H9 (cell line): ENCODE measurements at regions not wholly inside any gene's neighbourhood (a gene's known extent, or its start where the extent isn't known, plus 50 kb on each side); places are given as distances from the start of the nearest gene placed in this dataset.

Source experiments
- DNase-seq: peaks from one replicate; pipeline ENCODE4 v3.0.0-alpha.2; 2017
- H2AFZ ChIP-seq: one replicate; pipeline ENCODE4 v1.6.1; 2013; ENCODE audit warnings: mild to moderate bottlenecking, low read length, control low read depth, moderate library complexity
- H2AK5ac ChIP-seq: 2 replicates; pipeline ENCODE4 v1.6.1; 2013; ENCODE audit warnings: low read length, control low read depth, mixed read lengths; ENCODE audit not compliant: insufficient read length
- H2BK120ac ChIP-seq: one replicate; pipeline ENCODE4 v1.6.1; 2013; ENCODE audit warnings: low read depth, mild to moderate bottlenecking, low read length, control low read depth, inconsistent platforms; ENCODE audit not compliant: poor library complexity, severe bottlenecking
- H2BK12ac ChIP-seq: 2 replicates; pipeline ENCODE4 v1.6.1; 2013; ENCODE audit warnings: low read length, control low read depth, mixed read lengths, low read depth; ENCODE audit not compliant: insufficient read length
- H2BK15ac ChIP-seq: 2 replicates; pipeline ENCODE4 v1.6.1; 2013; ENCODE audit warnings: low read depth, low read length, control low read depth
- H2BK20ac ChIP-seq: one replicate; pipeline ENCODE4 v1.6.1; 2013; ENCODE audit warnings: low read depth, mild to moderate bottlenecking, low read length, control low read depth, inconsistent platforms; ENCODE audit not compliant: poor library complexity, severe bottlenecking
- H2BK5ac ChIP-seq: 2 replicates; pipeline ENCODE4 v1.6.1; 2013; ENCODE audit warnings: low read length, control low read depth, mixed read lengths; ENCODE audit not compliant: insufficient read length
- H3K14ac ChIP-seq: 2 replicates; pipeline ENCODE4 v1.6.1; 2013; ENCODE audit warnings: low read length, control low read depth; ENCODE audit not compliant: insufficient read depth
- H3K18ac ChIP-seq: 2 replicates; pipeline ENCODE4 v1.6.1; 2013; ENCODE audit warnings: low read depth, mild to moderate bottlenecking, mixed read lengths, low read length, control low read depth; ENCODE audit not compliant: insufficient read length
- H3K23ac ChIP-seq: 2 replicates; pipeline ENCODE4 v1.6.1; 2013; ENCODE audit warnings: low read length, control low read depth, mixed read lengths, low read depth; ENCODE audit not compliant: insufficient read length
- H3K23me2 ChIP-seq: 2 replicates; pipeline ENCODE4 v1.6.1; 2013; ENCODE audit warnings: low read depth, mild to moderate bottlenecking, mixed read lengths, low read length, control low read depth; ENCODE audit not compliant: insufficient read length, poor library complexity, severe bottlenecking
- H3K27ac ChIP-seq: 2 replicates; pipeline ENCODE4 v1.5.1; 2013; ENCODE audit warnings: low read length, control low read depth, mixed read lengths, low read depth; ENCODE audit not compliant: insufficient read length
- H3K27me3 ChIP-seq: 2 replicates; pipeline ENCODE4 v1.6.1; 2013; ENCODE audit warnings: low read length, control low read depth, inconsistent platforms; ENCODE audit not compliant: insufficient read depth
- H3K4ac ChIP-seq: 2 replicates; pipeline ENCODE4 v1.6.1; 2013; ENCODE audit warnings: low read depth, mild to moderate bottlenecking, control low read depth, inconsistent platforms, low read length, moderate library complexity
- H3K4me1 ChIP-seq: 2 replicates; pipeline ENCODE4 v1.6.1; 2013; ENCODE audit warnings: low read length, control low read depth, inconsistent platforms; ENCODE audit not compliant: insufficient read depth
- H3K4me2 ChIP-seq: 2 replicates; pipeline ENCODE4 v1.6.1; 2013; ENCODE audit warnings: low read length, control low read depth, mixed read lengths; ENCODE audit not compliant: insufficient read length, insufficient read depth
- H3K56ac ChIP-seq: 2 replicates; pipeline ENCODE4 v1.6.1; 2013; ENCODE audit warnings: low read depth, mild to moderate bottlenecking, mixed read lengths, low read length, control low read depth; ENCODE audit not compliant: insufficient read length
- H3K79me1 ChIP-seq: 2 replicates; pipeline ENCODE4 v1.6.1; 2013; ENCODE audit warnings: low read depth, mild to moderate bottlenecking, moderate library complexity, low read length, control low read depth, inconsistent platforms; ENCODE audit not compliant: insufficient read depth, poor library complexity, severe bottlenecking
- H3K79me2 ChIP-seq: 2 replicates; pipeline ENCODE4 v1.6.1; 2013; ENCODE audit warnings: low read length, control low read depth, inconsistent platforms; ENCODE audit not compliant: insufficient read depth
- H3K9ac ChIP-seq: 2 replicates; pipeline ENCODE4 v1.6.1; 2013; ENCODE audit warnings: low read length, control low read depth, mixed read lengths; ENCODE audit not compliant: insufficient read length; ENCODE audit errors: extremely low read depth
- H3K9me3 ChIP-seq: one replicate; pipeline ENCODE4 v1.6.1; 2013; ENCODE audit warnings: low read depth, low read length, inconsistent platforms; ENCODE audit not compliant: control insufficient read depth
- H3T11ph ChIP-seq: one replicate; pipeline ENCODE4 v1.6.1; 2013; ENCODE audit warnings: mild to moderate bottlenecking, low read length, control low read depth, inconsistent platforms
- H4K20me1 ChIP-seq: one replicate; pipeline ENCODE4 v1.6.1; 2013; ENCODE audit not compliant: control insufficient read depth, insufficient read length, insufficient read depth
- H4K5ac ChIP-seq: 2 replicates; pipeline ENCODE4 v1.6.1; 2013; ENCODE audit warnings: low read depth, mild to moderate bottlenecking, mixed read lengths, low read length, control low read depth; ENCODE audit not compliant: insufficient read length
- H4K8ac ChIP-seq: replicated peaks from 2 replicates; pipeline ENCODE4 v1.6.1; 2013; ENCODE audit warnings: low read length, control low read depth, mixed read lengths, low read depth; ENCODE audit not compliant: insufficient read length
- H4K91ac ChIP-seq: 2 replicates; pipeline ENCODE4 v1.6.1; 2013; ENCODE audit warnings: low read depth, mild to moderate bottlenecking, moderate library complexity, mixed read lengths, low read length, control low read depth; ENCODE audit not compliant: insufficient read length
- H3K27ac Mint-ChIP-seq, 3 experiments: 2 replicates in 2 of 3; 3 replicates in 1 of 3; pipeline ENCODE4 v1.8.0; 2020 to 2021; ENCODE audit warnings: mixed read lengths in 3 of 3, mild to moderate bottlenecking in 1 of 3, moderate library complexity in 1 of 3
- H3K27me3 Mint-ChIP-seq: 2 replicates; pipeline ENCODE4 v1.8.0; 2021; ENCODE audit warnings: low read depth, mild to moderate bottlenecking, moderate library complexity, mixed read lengths
- H3K36me3 Mint-ChIP-seq, 3 experiments: 2 replicates in 2 of 3; 3 replicates in 1 of 3; pipeline ENCODE4 v1.8.0; 2020 to 2021; ENCODE audit warnings: low read depth in 3 of 3, mixed read lengths in 3 of 3; ENCODE audit not compliant: insufficient read depth in 1 of 3
- H3K4me1 Mint-ChIP-seq, 2 experiments: 2 replicates each; pipeline ENCODE4 v1.8.0; 2020; ENCODE audit warnings: mixed read lengths in 2 of 2
- H3K4me3 Mint-ChIP-seq, 2 experiments: 2 replicates in 1 of 2; 3 replicates in 1 of 2; pipeline ENCODE4 v1.8.0; 2020 to 2021; ENCODE audit warnings: mild to moderate bottlenecking in 2 of 2, mixed read lengths in 2 of 2, moderate library complexity in 1 of 2
- H3K9me3 Mint-ChIP-seq, 2 experiments: 2 replicates in 1 of 2; 3 replicates in 1 of 2; pipeline ENCODE4 v1.8.0; 2020; ENCODE audit warnings: mild to moderate bottlenecking in 2 of 2, mixed read lengths in 2 of 2, moderate library complexity in 1 of 2
- WGBS: extraction: QIAGEN DNeasy Blood & Tissue Kit; methylation state at CpG from one replicate; pipeline ENCODE4 v1.1.7; 2013; ENCODE audit warnings: missing lambda C conversion rate, low lambda C conversion rate, mixed read lengths; ENCODE audit not compliant: insufficient read length; ENCODE audit errors: extremely low coverage; 5-methylcytosine and 5-hydroxymethylcytosine counted together
- TF ChIP-seq, protein P1 (sequence below): fragments of 200-600 bp; sonication (generic); conservative IDR thresholded peaks from 3 replicates; pipeline ENCODE4 v1.8.0; 2021; ENCODE audit warnings: antibody characterized with exemption, mild to moderate bottlenecking

DNA sequence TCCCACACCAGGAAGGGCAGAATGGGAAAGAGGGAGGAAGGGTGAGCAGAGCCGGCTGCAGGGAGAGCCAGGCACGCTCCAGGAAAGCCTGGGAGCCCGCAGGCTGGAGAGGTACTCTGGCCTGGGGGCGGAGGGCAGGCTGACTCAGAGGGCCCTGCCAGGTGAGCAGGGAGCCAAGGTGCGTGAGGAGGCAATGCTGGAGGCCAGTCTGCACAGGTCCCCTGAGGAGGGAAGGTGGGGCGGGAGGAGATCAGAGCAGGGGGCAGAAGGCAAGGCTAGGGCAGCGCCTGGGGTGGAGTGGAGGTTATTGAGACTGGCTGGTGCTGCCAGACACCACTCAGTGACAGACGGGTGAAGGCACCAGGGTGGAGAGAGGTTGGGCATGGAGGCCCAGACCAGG, 385.0 kb downstream of the BCL11B start:
- Histone ChIP-seq H4K8ac (no peak overlapping the region), H2BK120ac (no peak overlapping the region), H2AFZ (no peak overlapping the region), H3K9ac (no peak overlapping the region), H3T11ph (no peak overlapping the region), H4K91ac (no peak overlapping the region), H3K23ac (no peak overlapping the region), H3K18ac (no peak overlapping the region), H3K4me2 (no peak overlapping the region), H2BK15ac (peak overlapping the region; percentile 45; the same call in 1 of the 2 replicates), H2BK12ac (no peak overlapping the region), H3K27me3 (no peaks in the 10 kb centered on the region), H3K14ac (no peak overlapping the region; the same call in 1 of the 2 replicates), H3K79me1 (no peaks in the 10 kb centered on the region), H3K9me3 (no peaks in the 10 kb centered on the region), H3K4ac (no peak overlapping the region), H4K20me1 (no peaks in the 10 kb centered on the region), H2BK5ac (no peak overlapping the region), H3K27ac (no peak overlapping the region), H3K4me1 (no peaks in the 10 kb centered on the region; the same call in 1 of the 2 replicates), H2BK20ac (no peak overlapping the region), H3K56ac (no peak overlapping the region), H3K79me2 (no peaks in the 10 kb centered on the region), H4K5ac (no peak overlapping the region), H3K23me2 (no peaks in the 10 kb centered on the region), H2AK5ac (no peak overlapping the region)
- no peak for DNase-seq
- whole genome bisulfite sequencing, result no CpG with 5 or more reads among the region's 8 CpGs
- H3K27me3 Mint-ChIP-seq, result peaks cover 1% of the 10 kb centered on the region; the same call in 1 of the 2 replicates
- TF ChIP-seq, protein P1, sequence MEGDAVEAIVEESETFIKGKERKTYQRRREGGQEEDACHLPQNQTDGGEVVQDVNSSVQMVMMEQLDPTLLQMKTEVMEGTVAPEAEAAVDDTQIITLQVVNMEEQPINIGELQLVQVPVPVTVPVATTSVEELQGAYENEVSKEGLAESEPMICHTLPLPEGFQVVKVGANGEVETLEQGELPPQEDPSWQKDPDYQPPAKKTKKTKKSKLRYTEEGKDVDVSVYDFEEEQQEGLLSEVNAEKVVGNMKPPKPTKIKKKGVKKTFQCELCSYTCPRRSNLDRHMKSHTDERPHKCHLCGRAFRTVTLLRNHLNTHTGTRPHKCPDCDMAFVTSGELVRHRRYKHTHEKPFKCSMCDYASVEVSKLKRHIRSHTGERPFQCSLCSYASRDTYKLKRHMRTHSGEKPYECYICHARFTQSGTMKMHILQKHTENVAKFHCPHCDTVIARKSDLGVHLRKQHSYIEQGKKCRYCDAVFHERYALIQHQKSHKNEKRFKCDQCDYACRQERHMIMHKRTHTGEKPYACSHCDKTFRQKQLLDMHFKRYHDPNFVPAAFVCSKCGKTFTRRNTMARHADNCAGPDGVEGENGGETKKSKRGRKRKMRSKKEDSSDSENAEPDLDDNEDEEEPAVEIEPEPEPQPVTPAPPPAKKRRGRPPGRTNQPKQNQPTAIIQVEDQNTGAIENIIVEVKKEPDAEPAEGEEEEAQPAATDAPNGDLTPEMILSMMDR, result no peak
- peak overlapping the region in 1 of 3 experiments; percentile 84; a peak in 3 of 7 replicates for H3K27ac Mint-ChIP-seq
- peaks cover 4 to 7% of the 10 kb centered on the region in 2 experiments; a peak in 4 of 5 replicates for H3K9me3 Mint-ChIP-seq
- H3K36me3 Mint-ChIP-seq, result peaks cover 0 to 7% (median 0%) of the 10 kb centered on the region in 3 experiments; a peak in 5 of 7 replicates
- no peak overlapping the region for H3K4me3 Mint-ChIP-seq
- peaks cover 22 to 31% of the 10 kb centered on the region in 2 experiments for H3K4me1 Mint-ChIP-seq
